ENCODE measurements at regions not wholly inside any gene's neighbourhood (a gene's known extent, or its start where the extent isn't known, plus 50 kb on each side); places are given as distances from the start of the nearest gene placed in this dataset.

DNA sequence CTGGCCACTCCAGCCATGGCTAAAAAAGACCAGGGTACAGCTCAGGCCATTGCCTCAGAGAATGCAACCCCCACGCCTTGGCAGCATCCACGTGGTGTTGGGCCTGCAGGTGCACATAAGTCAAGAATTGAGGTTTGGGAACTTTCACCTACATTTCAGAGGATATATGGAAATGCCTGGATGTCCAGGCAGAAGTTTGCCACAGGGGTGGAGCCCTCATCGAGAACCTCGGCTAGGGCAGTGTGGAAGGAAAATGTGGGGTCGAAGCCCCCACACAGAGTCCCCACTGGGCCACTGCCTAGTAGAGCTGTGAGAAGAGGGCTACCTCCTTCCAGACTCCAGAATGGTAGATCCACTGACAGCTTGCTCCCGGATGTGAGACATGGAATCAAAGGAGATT is 477.3 kb downstream of the LPIN1 start:
- Mint-ChIP-seq H3K27me3 (peaks cover 8 to 10% of the 10 kb centered on the region in 2 donors), H3K36me3 (peaks cover 23% of the 10 kb centered on the region), H3K4me1 (ENCODE audit: low read depth in 2 of 2) (peaks cover 7 to 15% of the 10 kb centered on the region in 2 donors), H3K9me3 (peaks cover 14% of the 10 kb centered on the region), H3K4me3 (no peak overlapping the region), H3K27ac (no peak overlapping the region)
- ATAC-seq (no peak), DNase-seq (ENCODE audit: low spot score) (no peak)

GRCh38 chr2:12226653-12227052 is 480.2 kb downstream of the LPIN1 start:
- Mint-ChIP-seq H3K4me3 (no peak overlapping the region), H3K9me3 (peaks cover 14% of the 10 kb centered on the region), H3K27ac (no peak overlapping the region), H3K27me3 (peaks cover 9 to 12% of the 10 kb centered on the region in 2 donors), H3K36me3 (peaks cover 23% of the 10 kb centered on the region), H3K4me1 (ENCODE audit: low read depth in 2 of 2) (peaks cover 0 to 2% of the 10 kb centered on the region in 2 donors)
- DNase-seq (ENCODE audit: low spot score) = no peak
- ATAC-seq = no peak

- ATAC-seq = no peak
- H3K36me3 Mint-ChIP-seq = peaks cover 13% of the 10 kb centered on the region
- no peak overlapping the region for H3K27ac Mint-ChIP-seq
- no peaks in the 10 kb centered on the region for H3K4me1 Mint-ChIP-seq (ENCODE audit: low read depth in 2 of 2)
- peaks cover 7% of the 10 kb centered on the region for H3K9me3 Mint-ChIP-seq
- H3K4me3 Mint-ChIP-seq = no peak overlapping the region
- no peak for DNase-seq (ENCODE audit: low spot score)
- peaks cover 11 to 12% of the 10 kb centered on the region in 2 donors for H3K27me3 Mint-ChIP-seq
Observed at GRCh38 chr2:12227941-12228608, 481.6 kb downstream of the LPIN1 start.

GRCh38 chr2:12231288-12231687 is 484.9 kb downstream of the LPIN1 start:
- Mint-ChIP-seq H3K27ac (no peak overlapping the region), H3K27me3 (peaks cover 12 to 16% of the 10 kb centered on the region in 2 donors)
- no peak for ATAC-seq

GRCh38 chr2:12232876-12233275 is 483.9 kb upstream of the TRIB2 start:
- Mint-ChIP-seq H3K27ac (no peak overlapping the region), H3K9me3 (no peaks in the 10 kb centered on the region), H3K4me3 (no peak overlapping the region), H3K4me1 (ENCODE audit: low read depth in 2 of 2) (no peaks in the 10 kb centered on the region), H3K27me3 (peaks cover 11 to 19% of the 10 kb centered on the region in 2 donors), H3K36me3 (no peaks in the 10 kb centered on the region)
- ATAC-seq (no peak), DNase-seq (ENCODE audit: low spot score) (no peak)

More at GRCh38 chr2:12231288-12231687, 484.9 kb downstream of the LPIN1 start:
- no peak for DNase-seq (ENCODE audit: low spot score)
- Mint-ChIP-seq H3K9me3 (no peaks in the 10 kb centered on the region), H3K4me3 (no peak overlapping the region), H3K36me3 (no peaks in the 10 kb centered on the region), H3K4me1 (ENCODE audit: low read depth in 2 of 2) (no peaks in the 10 kb centered on the region)

- no peak overlapping the region for H3K27ac Mint-ChIP-seq
- no peak overlapping the region for H3K4me3 Mint-ChIP-seq
- no peaks in the 10 kb centered on the region for H3K4me1 Mint-ChIP-seq (ENCODE audit: low read depth in 2 of 2)
Observed at GRCh38 chr2:12236136-12236844, 480.4 kb upstream of the TRIB2 start.

GRCh38 chr2:12240206-12240605 is 476.5 kb upstream of the TRIB2 start:
- H3K27ac Mint-ChIP-seq = no peak overlapping the region
- peaks cover 7 to 26% of the 10 kb centered on the region in 2 donors for H3K27me3 Mint-ChIP-seq
- H3K9me3 Mint-ChIP-seq = no peaks in the 10 kb centered on the region
- no peak for ATAC-seq
- H3K4me1 Mint-ChIP-seq (ENCODE audit: low read depth in 2 of 2) = no peaks in the 10 kb centered on the region
- H3K4me3 Mint-ChIP-seq = no peak overlapping the region
- no peaks in the 10 kb centered on the region for H3K36me3 Mint-ChIP-seq
- DNase-seq (ENCODE audit: low spot score) = no peak

More at GRCh38 chr2:12236136-12236844, 480.4 kb upstream of the TRIB2 start:
- no peak for DNase-seq (ENCODE audit: low spot score)
- H3K9me3 Mint-ChIP-seq = no peaks in the 10 kb centered on the region
- ATAC-seq = no peak
- H3K36me3 Mint-ChIP-seq = no peaks in the 10 kb centered on the region
- peaks cover 0 to 15% of the 10 kb centered on the region in 2 donors for H3K27me3 Mint-ChIP-seq

- H3K9me3 Mint-ChIP-seq = no peaks in the 10 kb centered on the region
- no peak for ATAC-seq
Observed at GRCh38 chr2:12243381-12243780, 473.4 kb upstream of the TRIB2 start.

GRCh38 chr2:12244070-12244469 is 472.7 kb upstream of the TRIB2 start:
- H3K27ac Mint-ChIP-seq = no peak overlapping the region

More at GRCh38 chr2:12243381-12243780, 473.4 kb upstream of the TRIB2 start:
- Mint-ChIP-seq H3K27me3 (peaks cover 15 to 22% of the 10 kb centered on the region in 2 donors), H3K4me3 (no peak overlapping the region), H3K4me1 (ENCODE audit: low read depth in 2 of 2) (no peaks in the 10 kb centered on the region), H3K36me3 (no peaks in the 10 kb centered on the region), H3K27ac (no peak overlapping the region)
- no peak for DNase-seq (ENCODE audit: low spot score)

GRCh38 chr2:12251121-12251520 is 465.6 kb upstream of the TRIB2 start:
- no peaks in the 10 kb centered on the region for H3K36me3 Mint-ChIP-seq
- DNase-seq (ENCODE audit: low spot score) (no peak), ATAC-seq (no peak)
- no peaks in the 10 kb centered on the region for H3K4me1 Mint-ChIP-seq (ENCODE audit: low read depth in 2 of 2)
- peaks cover 7 to 10% of the 10 kb centered on the region in 2 donors for H3K27me3 Mint-ChIP-seq
- no peak overlapping the region for H3K4me3 Mint-ChIP-seq
- H3K27ac Mint-ChIP-seq = no peak overlapping the region
- H3K9me3 Mint-ChIP-seq = no peaks in the 10 kb centered on the region

More at GRCh38 chr2:12244070-12244469, 472.7 kb upstream of the TRIB2 start:
- no peaks in the 10 kb centered on the region for H3K9me3 Mint-ChIP-seq
- no peak for DNase-seq (ENCODE audit: low spot score)
- H3K36me3 Mint-ChIP-seq = no peaks in the 10 kb centered on the region
- no peak for ATAC-seq
- H3K4me3 Mint-ChIP-seq = no peak overlapping the region
- peaks cover 15 to 22% of the 10 kb centered on the region in 2 donors for H3K27me3 Mint-ChIP-seq
- no peaks in the 10 kb centered on the region for H3K4me1 Mint-ChIP-seq (ENCODE audit: low read depth in 2 of 2)

GRCh38 chr2:12251749-12252148 is 465.0 kb upstream of the TRIB2 start:
- Mint-ChIP-seq H3K9me3 (no peaks in the 10 kb centered on the region), H3K4me1 (ENCODE audit: low read depth in 2 of 2) (peaks cover 0 to 2% of the 10 kb centered on the region in 2 donors), H3K27ac (no peak overlapping the region), H3K27me3 (peaks cover 13 to 15% of the 10 kb centered on the region in 2 donors), H3K4me3 (no peak overlapping the region), H3K36me3 (no peaks in the 10 kb centered on the region)
- DNase-seq (ENCODE audit: low spot score) = no peak
- ATAC-seq = no peak

GRCh38 chr2:12253167-12253778 is 463.5 kb upstream of the TRIB2 start:
- Mint-ChIP-seq H3K9me3 (no peaks in the 10 kb centered on the region), H3K36me3 (no peaks in the 10 kb centered on the region), H3K4me1 (ENCODE audit: low read depth in 2 of 2) (peaks cover 0 to 2% of the 10 kb centered on the region in 2 donors), H3K27ac (no peak overlapping the region), H3K4me3 (no peak overlapping the region), H3K27me3 (peaks cover 13 to 16% of the 10 kb centered on the region in 2 donors)
- ATAC-seq = no peak
- DNase-seq (ENCODE audit: low spot score) = no peak

GRCh38 chr2:12254280-12254860 is 462.4 kb upstream of the TRIB2 start:
- no peak for DNase-seq (ENCODE audit: low spot score)
- Mint-ChIP-seq H3K36me3 (no peaks in the 10 kb centered on the region), H3K9me3 (no peaks in the 10 kb centered on the region), H3K27ac (no peak overlapping the region), H3K4me1 (ENCODE audit: low read depth in 2 of 2) (peaks cover 0 to 2% of the 10 kb centered on the region in 2 donors), H3K27me3 (peaks cover 16% of the 10 kb centered on the region in 2 donors), H3K4me3 (no peak overlapping the region)
- no peak for ATAC-seq

DNA sequence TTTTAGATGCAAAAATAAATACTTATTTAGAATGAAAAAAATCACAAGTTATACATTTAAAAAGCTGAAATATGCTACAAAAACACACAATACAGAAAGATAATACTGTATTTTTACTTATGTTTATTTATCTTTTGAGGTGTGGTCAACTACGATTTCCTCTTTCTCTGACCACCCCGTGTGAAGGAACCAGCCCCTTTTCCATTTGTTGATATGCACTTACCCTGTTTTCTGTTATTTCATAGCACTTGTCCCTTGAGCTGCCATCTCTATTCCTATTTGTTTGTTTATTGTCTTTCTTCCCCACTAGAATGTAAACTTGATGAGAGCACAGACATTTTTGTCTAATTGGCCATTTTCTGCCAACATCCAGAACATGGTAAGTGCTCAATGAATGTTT is 460.5 kb upstream of the TRIB2 start:
- no peak overlapping the region for H3K4me3 Mint-ChIP-seq
- no peak for DNase-seq (ENCODE audit: low spot score)
- H3K4me1 Mint-ChIP-seq (ENCODE audit: low read depth in 2 of 2) = peaks cover 0 to 2% of the 10 kb centered on the region in 2 donors
- no peak for ATAC-seq
- H3K9me3 Mint-ChIP-seq = no peaks in the 10 kb centered on the region
- H3K27me3 Mint-ChIP-seq = peaks cover 20 to 23% of the 10 kb centered on the region in 2 donors
- H3K36me3 Mint-ChIP-seq = no peaks in the 10 kb centered on the region
- no peak overlapping the region for H3K27ac Mint-ChIP-seq

Data from natural killer cell treated with Interleukin-12 subunit alpha and Interleukin-12 subunit beta and Interleukin-15 and Interleukin-18, amount 100 ng/mL, for 72 hours (primary cell).